Peyer's patch (tissue), 4 donors: ENCODE measurements at regions not wholly inside any gene's neighbourhood (a gene's known extent, or its start where the extent isn't known, plus 50 kb on each side); places are given as distances from the start of the nearest gene placed in this dataset.

Experiments
- POLR2A ChIP-seq, 2 donors: fragments of 450-650 bp; IDR thresholded peaks; one replicate each; pipeline ENCODE4 v1.5.1; 2017; ENCODE audit warnings: antibody characterized with exemption in 2 of 2, mild to moderate bottlenecking in 2 of 2, moderate library complexity in 2 of 2
- TF ChIP-seq, protein P1 (sequence below), 6 experiments: fragments of 450-650 bp in 4 of 6; fragments of 200-600 bp in 2 of 6; sonication (generic) in 1 of 6; IDR thresholded peaks; one replicate each; pipeline ENCODE4 v1.5.1; 2017 to 2019; ENCODE audit warnings: antibody characterized with exemption in 6 of 6, mild to moderate bottlenecking in 3 of 6, moderate library complexity in 1 of 6

DNA sequence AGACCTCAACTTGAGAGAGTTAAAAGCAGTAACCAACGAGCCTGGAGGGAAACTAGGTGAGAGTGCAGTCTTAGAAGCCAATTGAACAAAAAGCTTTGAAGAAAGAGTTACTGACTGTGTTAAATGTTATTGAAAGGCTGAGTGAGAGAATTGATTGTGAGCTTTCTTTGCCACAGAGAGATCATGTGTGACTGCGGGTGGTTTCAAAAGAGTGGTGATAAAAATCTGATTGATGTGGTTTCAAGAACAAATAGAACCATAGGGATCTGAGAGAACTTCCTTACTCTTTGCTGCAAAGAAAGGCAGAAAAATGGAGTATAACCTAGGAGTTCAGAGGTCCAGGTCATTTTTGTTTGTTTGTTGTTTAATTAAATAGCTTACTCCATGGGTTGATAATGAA is 759.9 kb upstream of the ALCAM start:
- TF ChIP-seq, protein P1, sequence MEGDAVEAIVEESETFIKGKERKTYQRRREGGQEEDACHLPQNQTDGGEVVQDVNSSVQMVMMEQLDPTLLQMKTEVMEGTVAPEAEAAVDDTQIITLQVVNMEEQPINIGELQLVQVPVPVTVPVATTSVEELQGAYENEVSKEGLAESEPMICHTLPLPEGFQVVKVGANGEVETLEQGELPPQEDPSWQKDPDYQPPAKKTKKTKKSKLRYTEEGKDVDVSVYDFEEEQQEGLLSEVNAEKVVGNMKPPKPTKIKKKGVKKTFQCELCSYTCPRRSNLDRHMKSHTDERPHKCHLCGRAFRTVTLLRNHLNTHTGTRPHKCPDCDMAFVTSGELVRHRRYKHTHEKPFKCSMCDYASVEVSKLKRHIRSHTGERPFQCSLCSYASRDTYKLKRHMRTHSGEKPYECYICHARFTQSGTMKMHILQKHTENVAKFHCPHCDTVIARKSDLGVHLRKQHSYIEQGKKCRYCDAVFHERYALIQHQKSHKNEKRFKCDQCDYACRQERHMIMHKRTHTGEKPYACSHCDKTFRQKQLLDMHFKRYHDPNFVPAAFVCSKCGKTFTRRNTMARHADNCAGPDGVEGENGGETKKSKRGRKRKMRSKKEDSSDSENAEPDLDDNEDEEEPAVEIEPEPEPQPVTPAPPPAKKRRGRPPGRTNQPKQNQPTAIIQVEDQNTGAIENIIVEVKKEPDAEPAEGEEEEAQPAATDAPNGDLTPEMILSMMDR (IDR thresholded peaks at IDR 0.05) = no peak
- TF ChIP-seq POLR2A (IDR thresholded peaks at IDR 0.05) = no peak
